Peyer's patch (tissue), 4 donors: ENCODE measurements at regions not wholly inside any gene's neighbourhood (a gene's known extent, or its start where the extent isn't known, plus 50 kb on each side); places are given as distances from the start of the nearest gene placed in this dataset.

Experiments
- CTCF ChIP-seq, 6 experiments: fragments of 450-650 bp in 4 of 6; fragments of 200-600 bp in 2 of 6; sonication (generic) in 1 of 6; IDR thresholded peaks; one replicate each; pipeline ENCODE4 v1.5.1; 2017 to 2019; ENCODE audit warnings: antibody characterized with exemption in 6 of 6, mild to moderate bottlenecking in 3 of 6, moderate library complexity in 1 of 6
- POLR2A ChIP-seq, 2 donors: fragments of 450-650 bp; IDR thresholded peaks; one replicate each; pipeline ENCODE4 v1.5.1; 2017; ENCODE audit warnings: antibody characterized with exemption in 2 of 2, mild to moderate bottlenecking in 2 of 2, moderate library complexity in 2 of 2

DNA sequence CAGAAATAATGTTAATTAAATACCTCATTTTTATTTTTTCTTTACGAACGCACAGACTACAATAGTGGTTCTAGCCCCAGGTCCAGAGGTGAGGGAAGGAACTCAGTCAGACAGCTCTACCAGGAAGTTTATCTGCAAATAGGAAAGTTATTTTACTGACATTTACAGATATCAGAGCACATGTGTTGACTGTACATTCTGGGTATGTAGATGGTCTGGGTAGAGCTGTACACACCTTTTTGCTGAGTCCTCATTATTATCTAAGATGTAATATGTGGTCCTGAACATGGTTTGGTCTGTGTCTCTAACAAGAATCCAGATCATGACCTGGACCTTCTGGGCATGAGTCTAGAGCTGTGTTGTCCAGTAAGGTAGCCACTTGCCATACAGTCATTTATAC is 74.6 kb upstream of the KIF5B start:
- no peak for TF ChIP-seq POLR2A (IDR thresholded peaks at IDR 0.05)
- TF ChIP-seq CTCF (IDR thresholded peaks at IDR 0.05) = no peak
